GM10248 (cell line): ENCODE measurements at regions not wholly inside any gene's neighbourhood (a gene's known extent, or its start where the extent isn't known, plus 50 kb on each side); places are given as distances from the start of the nearest gene placed in this dataset.

Experiments
- CTCF ChIA-PET: fragments of 300-600 bp; sonication (Branson Sonifier 250); formaldehyde crosslinking; extraction: SDS; loops from one replicate; lab custom pipeline; 2021; ENCODE audit warnings: antibody characterized with exemption; lab: Yijun Ruan, JAX
- POLR2A ChIA-PET: fragments of 350-650 bp; sonication (Branson Sonifier 250); formaldehyde crosslinking; extraction: SDS; loops from one replicate; lab custom pipeline; 2020; ENCODE audit warnings: antibody characterized with exemption; lab: Yijun Ruan, JAX
- DNase-seq: peaks from one replicate; pipeline ENCODE4 v3.0.0; 2012; ENCODE audit errors: extremely low spot score
- TF ChIP-seq, protein P1 (sequence below): IDR thresholded peaks from 2 replicates; pipeline ENCODE4 v1.5.1; 2012; ENCODE audit warnings: mild to moderate bottlenecking, low read depth; ENCODE audit errors: extremely low read depth, missing control alignments, control extremely low read depth

DNA sequence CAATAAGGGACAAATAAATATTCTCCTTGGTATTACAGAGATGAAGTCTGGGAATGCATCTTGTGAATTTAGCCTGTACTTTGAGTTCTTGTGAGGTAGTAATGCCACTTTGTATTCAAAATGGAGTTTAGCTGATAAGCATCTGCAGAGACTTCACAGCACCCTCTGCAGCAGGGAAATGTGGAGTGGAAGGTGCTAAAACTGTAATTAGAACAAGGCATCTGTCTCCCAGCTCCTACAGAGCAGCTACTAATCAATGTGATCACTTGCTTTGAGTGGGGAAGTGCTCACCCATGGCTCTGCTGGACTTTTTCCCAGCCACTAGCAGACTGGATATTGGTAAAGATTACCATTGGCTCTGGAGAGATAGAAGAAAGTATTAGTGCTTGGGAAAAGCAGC lies 56.2 kb upstream of the TMEFF2 start:
- TF ChIP-seq, protein P1, sequence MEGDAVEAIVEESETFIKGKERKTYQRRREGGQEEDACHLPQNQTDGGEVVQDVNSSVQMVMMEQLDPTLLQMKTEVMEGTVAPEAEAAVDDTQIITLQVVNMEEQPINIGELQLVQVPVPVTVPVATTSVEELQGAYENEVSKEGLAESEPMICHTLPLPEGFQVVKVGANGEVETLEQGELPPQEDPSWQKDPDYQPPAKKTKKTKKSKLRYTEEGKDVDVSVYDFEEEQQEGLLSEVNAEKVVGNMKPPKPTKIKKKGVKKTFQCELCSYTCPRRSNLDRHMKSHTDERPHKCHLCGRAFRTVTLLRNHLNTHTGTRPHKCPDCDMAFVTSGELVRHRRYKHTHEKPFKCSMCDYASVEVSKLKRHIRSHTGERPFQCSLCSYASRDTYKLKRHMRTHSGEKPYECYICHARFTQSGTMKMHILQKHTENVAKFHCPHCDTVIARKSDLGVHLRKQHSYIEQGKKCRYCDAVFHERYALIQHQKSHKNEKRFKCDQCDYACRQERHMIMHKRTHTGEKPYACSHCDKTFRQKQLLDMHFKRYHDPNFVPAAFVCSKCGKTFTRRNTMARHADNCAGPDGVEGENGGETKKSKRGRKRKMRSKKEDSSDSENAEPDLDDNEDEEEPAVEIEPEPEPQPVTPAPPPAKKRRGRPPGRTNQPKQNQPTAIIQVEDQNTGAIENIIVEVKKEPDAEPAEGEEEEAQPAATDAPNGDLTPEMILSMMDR = no peak
- no peak for DNase-seq
- POLR2A ChIA-PET = no interaction called here
- CTCF ChIA-PET = interaction anchor here (0.9 kb wide), 1 partner anchor 10 kb away, joined by 3 read pairs; no protein-coding TSS in a partner anchor

DNA sequence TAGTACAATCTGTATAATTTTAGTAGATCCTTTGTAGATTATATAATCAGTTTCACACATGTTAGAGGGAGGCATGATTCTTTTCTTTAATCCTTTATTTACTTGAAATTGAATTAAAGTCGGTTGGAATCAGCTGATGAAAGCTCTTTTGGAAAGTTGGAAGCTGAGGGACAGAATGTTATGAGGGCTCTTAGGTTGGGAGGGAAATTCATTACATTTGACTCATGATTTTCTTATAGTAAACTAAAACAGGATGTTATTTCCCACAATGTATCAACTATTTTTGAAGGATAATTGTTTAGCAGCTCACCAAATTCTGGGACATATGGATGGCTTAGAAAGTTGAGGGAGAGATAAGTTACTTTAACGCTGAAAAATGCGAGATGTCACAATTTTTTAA lies 52.7 kb upstream of the TMEFF2 start:
- CTCF ChIA-PET = no interaction called here
- POLR2A ChIA-PET = no interaction called here

DNA sequence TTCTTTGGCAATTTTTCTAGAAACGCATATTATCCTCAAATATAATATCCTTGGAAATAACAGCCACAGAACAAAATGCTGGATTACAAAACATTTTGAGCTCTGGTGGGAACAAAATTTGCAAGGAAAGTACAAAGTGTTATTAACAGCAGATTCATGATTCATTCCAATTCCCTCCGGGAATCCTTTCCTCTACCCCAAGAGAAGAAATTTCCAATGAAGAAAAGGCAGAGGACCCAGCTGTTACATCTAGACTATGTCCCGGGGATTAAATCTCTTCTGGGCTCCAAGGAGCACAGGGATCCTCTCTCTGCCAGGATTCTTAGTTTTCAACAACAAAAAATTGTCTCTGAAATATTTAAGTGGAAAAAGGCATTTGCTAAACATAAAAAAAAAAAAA lies 51.6 kb upstream of the TMEFF2 start:
- ChIA-PET CTCF (no interaction called here), POLR2A (no interaction called here)
- DNase-seq = no peak
- TF ChIP-seq, protein P1 = no peak

More for the DNA sequence above, 52.7 kb upstream of the TMEFF2 start:
- DNase-seq = no peak
- TF ChIP-seq, protein P1 = no peak

DNA sequence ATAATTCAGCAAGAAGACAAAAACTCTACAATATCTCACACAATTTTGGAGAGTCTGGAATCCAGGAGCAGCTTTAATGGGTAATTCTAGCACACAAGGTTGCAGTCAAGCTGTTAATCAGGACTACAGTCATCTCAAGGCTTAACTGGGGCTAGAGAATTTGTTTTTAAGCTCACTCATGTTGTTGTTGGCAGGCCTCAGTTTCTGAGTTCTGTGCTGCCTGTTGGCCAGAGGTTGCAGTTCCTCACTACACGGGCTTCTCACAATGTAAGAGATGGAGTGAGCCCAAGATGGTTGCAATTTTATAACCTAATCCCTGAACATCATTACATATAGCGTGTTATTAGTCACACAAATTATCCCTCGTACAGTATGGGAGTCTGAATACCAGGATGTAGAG lies 50.6 kb upstream of the TMEFF2 start:
- TF ChIP-seq, protein P1 = no peak
- DNase-seq = no peak
- ChIA-PET CTCF (interaction anchor here (1.8 kb wide), 1 partner anchor 83 kb away, joined by 6 read pairs; no protein-coding TSS in a partner anchor), POLR2A (no interaction called here)
